Osteocyte (in vitro differentiated cells): ENCODE measurements at regions not wholly inside any gene's neighbourhood (a gene's known extent, or its start where the extent isn't known, plus 50 kb on each side); places are given as distances from the start of the nearest gene placed in this dataset.

Experiments
- DNase-seq: peaks from one replicate; pipeline ENCODE4 v3.0.0; 2021; ENCODE audit warnings: mixed read lengths; ENCODE audit not compliant: unreplicated experiment; ENCODE audit errors: extremely low spot score
- H3K27ac Mint-ChIP-seq: one replicate; pipeline ENCODE4 v1.8.0; 2021; ENCODE audit warnings: mild to moderate bottlenecking, mixed read lengths; ENCODE audit not compliant: unreplicated experiment
- H3K27me3 Mint-ChIP-seq: one replicate; pipeline ENCODE4 v1.8.0; 2021; ENCODE audit warnings: mixed read lengths; ENCODE audit not compliant: unreplicated experiment
- H3K36me3 Mint-ChIP-seq: one replicate; pipeline ENCODE4 v1.8.0; 2021; ENCODE audit warnings: mixed read lengths; ENCODE audit not compliant: unreplicated experiment
- H3K4me1 Mint-ChIP-seq: one replicate; pipeline ENCODE4 v1.8.0; 2021; ENCODE audit warnings: mixed read lengths; ENCODE audit not compliant: unreplicated experiment
- H3K4me3 Mint-ChIP-seq: one replicate; pipeline ENCODE4 v1.8.0; 2021; ENCODE audit warnings: mild to moderate bottlenecking, moderate library complexity, mixed read lengths; ENCODE audit not compliant: unreplicated experiment
- H3K9me3 Mint-ChIP-seq: one replicate; pipeline ENCODE4 v1.8.0; 2021; ENCODE audit warnings: mixed read lengths; ENCODE audit not compliant: unreplicated experiment
- CTCF ChIP-seq: fragments of 200-600 bp; sonication (generic); IDR thresholded peaks from 2 replicates; pipeline ENCODE4 v1.5.0; 2021; ENCODE audit warnings: antibody characterized with exemption, mild to moderate bottlenecking, moderate library complexity

GRCh38 chr16:17839907-17840306, 369.1 kb upstream of the XYLT1 start:
- no peak for TF ChIP-seq CTCF
- no peaks in the 10 kb centered on the region for H3K36me3 Mint-ChIP-seq
- H3K4me1 Mint-ChIP-seq = no peaks in the 10 kb centered on the region
- H3K27me3 Mint-ChIP-seq = no peaks in the 10 kb centered on the region
- no peak for DNase-seq
- H3K9me3 Mint-ChIP-seq = peaks cover 29% of the 10 kb centered on the region
- H3K27ac Mint-ChIP-seq = no peak overlapping the region
- no peak overlapping the region for H3K4me3 Mint-ChIP-seq

- Mint-ChIP-seq H3K27ac (no peak overlapping the region), H3K27me3 (no peaks in the 10 kb centered on the region)
- no peak for DNase-seq
Measured at GRCh38 chr16:17839272-17839671, 368.5 kb upstream of the XYLT1 start.

GRCh38 chr16:17836868-17837602, 366.3 kb upstream of the XYLT1 start:
- no peak for DNase-seq
- Mint-ChIP-seq H3K27me3 (no peaks in the 10 kb centered on the region), H3K9me3 (peaks cover 37% of the 10 kb centered on the region), H3K36me3 (no peaks in the 10 kb centered on the region), H3K4me1 (no peaks in the 10 kb centered on the region), H3K4me3 (no peak overlapping the region), H3K27ac (no peak overlapping the region)
- no peak for TF ChIP-seq CTCF

More at GRCh38 chr16:17839272-17839671, 368.5 kb upstream of the XYLT1 start:
- no peaks in the 10 kb centered on the region for H3K4me1 Mint-ChIP-seq
- H3K9me3 Mint-ChIP-seq = peaks cover 32% of the 10 kb centered on the region
- no peak overlapping the region for H3K4me3 Mint-ChIP-seq
- no peak for TF ChIP-seq CTCF
- no peaks in the 10 kb centered on the region for H3K36me3 Mint-ChIP-seq

- H3K4me3 Mint-ChIP-seq = no peak overlapping the region
- no peaks in the 10 kb centered on the region for H3K4me1 Mint-ChIP-seq
- H3K9me3 Mint-ChIP-seq = peaks cover 26% of the 10 kb centered on the region
- DNase-seq = no peak
- no peaks in the 10 kb centered on the region for H3K27me3 Mint-ChIP-seq
- no peak for TF ChIP-seq CTCF
- no peaks in the 10 kb centered on the region for H3K36me3 Mint-ChIP-seq
- H3K27ac Mint-ChIP-seq = no peak overlapping the region
Measured at GRCh38 chr16:17835118-17835876, 364.5 kb upstream of the XYLT1 start.

- no peaks in the 10 kb centered on the region for H3K4me1 Mint-ChIP-seq
- TF ChIP-seq CTCF = no peak
- no peak overlapping the region for H3K27ac Mint-ChIP-seq
- DNase-seq = no peak
- peaks cover 8% of the 10 kb centered on the region for H3K9me3 Mint-ChIP-seq
- no peaks in the 10 kb centered on the region for H3K27me3 Mint-ChIP-seq
- no peaks in the 10 kb centered on the region for H3K36me3 Mint-ChIP-seq
- H3K4me3 Mint-ChIP-seq = no peak overlapping the region
Measured at GRCh38 chr16:17832738-17833137, 362.0 kb upstream of the XYLT1 start.
